ENCODE measurements at regions not wholly inside any gene's neighbourhood (a gene's known extent, or its start where the extent isn't known, plus 50 kb on each side); places are given as distances from the start of the nearest gene placed in this dataset.

DNA sequence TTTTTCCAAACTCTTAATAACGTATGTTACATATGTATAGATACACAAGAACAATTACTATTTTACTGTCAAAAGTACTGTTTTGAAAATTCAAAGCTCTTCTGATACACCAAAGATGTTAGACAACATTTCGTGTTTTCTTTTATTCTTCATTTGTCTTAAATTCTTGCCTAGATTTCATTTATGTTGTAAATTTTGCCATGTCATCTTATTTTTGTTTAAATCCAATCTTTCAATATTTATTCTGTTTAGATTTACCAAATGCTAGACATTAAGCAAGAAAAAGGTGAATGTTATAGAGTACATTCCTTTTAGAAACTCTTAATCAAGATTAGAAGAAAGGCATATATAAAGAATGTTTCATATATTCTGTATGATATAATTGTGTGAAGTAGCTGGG lies 876.9 kb downstream of the KCNT2 start:
- TF ChIP-seq, protein P1, sequence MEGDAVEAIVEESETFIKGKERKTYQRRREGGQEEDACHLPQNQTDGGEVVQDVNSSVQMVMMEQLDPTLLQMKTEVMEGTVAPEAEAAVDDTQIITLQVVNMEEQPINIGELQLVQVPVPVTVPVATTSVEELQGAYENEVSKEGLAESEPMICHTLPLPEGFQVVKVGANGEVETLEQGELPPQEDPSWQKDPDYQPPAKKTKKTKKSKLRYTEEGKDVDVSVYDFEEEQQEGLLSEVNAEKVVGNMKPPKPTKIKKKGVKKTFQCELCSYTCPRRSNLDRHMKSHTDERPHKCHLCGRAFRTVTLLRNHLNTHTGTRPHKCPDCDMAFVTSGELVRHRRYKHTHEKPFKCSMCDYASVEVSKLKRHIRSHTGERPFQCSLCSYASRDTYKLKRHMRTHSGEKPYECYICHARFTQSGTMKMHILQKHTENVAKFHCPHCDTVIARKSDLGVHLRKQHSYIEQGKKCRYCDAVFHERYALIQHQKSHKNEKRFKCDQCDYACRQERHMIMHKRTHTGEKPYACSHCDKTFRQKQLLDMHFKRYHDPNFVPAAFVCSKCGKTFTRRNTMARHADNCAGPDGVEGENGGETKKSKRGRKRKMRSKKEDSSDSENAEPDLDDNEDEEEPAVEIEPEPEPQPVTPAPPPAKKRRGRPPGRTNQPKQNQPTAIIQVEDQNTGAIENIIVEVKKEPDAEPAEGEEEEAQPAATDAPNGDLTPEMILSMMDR (IDR thresholded peaks at IDR 0.05): no peak
- no peak for TF ChIP-seq CHD2 (IDR thresholded peaks at IDR 0.05; ENCODE audit: low read length, partially characterized antibody)
- no peak for TF ChIP-seq ZFP36 (IDR thresholded peaks at IDR 0.05; ENCODE audit: borderline replicate concordance, partially characterized antibody)
- no peak for TF ChIP-seq NFE2L2 (conservative IDR thresholded peaks at IDR 0.05; ENCODE audit: low read length)
- TF ChIP-seq CBX8 (IDR thresholded peaks at IDR 0.05): no peak

Measured in A549 (cell line).